ENCODE measurements at regions not wholly inside any gene's neighbourhood (a gene's known extent, or its start where the extent isn't known, plus 50 kb on each side); places are given as distances from the start of the nearest gene placed in this dataset.

GRCh38 chr1:30403061-30403645 lies 320.2 kb downstream of the MATN1 start:
- Histone ChIP-seq H3K79me2 (ENCODE audit: insufficient read depth, low read length) (no peaks in the 10 kb centered on the region), H3K4me2 (ENCODE audit: low read length) (no peak overlapping the region), H3K36me3 (ENCODE audit: control insufficient read depth in 1 of 2, insufficient read depth in 2 of 2, low read length in 2 of 2) (no peaks in the 10 kb centered on the region), H4K20me1 (ENCODE audit: insufficient read depth) (no peaks in the 10 kb centered on the region), H2AFZ (ENCODE audit: low read depth, low read length, poor library complexity, severe bottlenecking) (no peak overlapping the region), H3K4me1 (ENCODE audit: control insufficient read depth in 1 of 2, insufficient read depth in 2 of 2, low read length in 2 of 2) (peaks cover 0 to 6% of the 10 kb centered on the region in 2 experiments; a peak in 1 of 4 replicates), H3K27me3 (ENCODE audit: insufficient read depth, low read length) (no peaks in the 10 kb centered on the region), H3K9me3 (ENCODE audit: control insufficient read depth in 1 of 2, insufficient read depth in 1 of 2, low read depth in 1 of 2, low read length in 2 of 2) (no peaks in the 10 kb centered on the region), H3K4me3 (replicated peaks in 1 of 2; ENCODE audit: low read depth in 1 of 2, low read length in 2 of 2) (no peak overlapping the region), H3K9ac (ENCODE audit: low read length) (no peak overlapping the region), H3K27ac (ENCODE audit: low read depth, low read length) (no peak overlapping the region), H3K9me2 (ENCODE audit: insufficient read depth) (no peaks in the 10 kb centered on the region)
- no peak for TF ChIP-seq SRF (IDR thresholded peaks at IDR 0.05; ENCODE audit: low read depth)
- TF ChIP-seq, protein P1, sequence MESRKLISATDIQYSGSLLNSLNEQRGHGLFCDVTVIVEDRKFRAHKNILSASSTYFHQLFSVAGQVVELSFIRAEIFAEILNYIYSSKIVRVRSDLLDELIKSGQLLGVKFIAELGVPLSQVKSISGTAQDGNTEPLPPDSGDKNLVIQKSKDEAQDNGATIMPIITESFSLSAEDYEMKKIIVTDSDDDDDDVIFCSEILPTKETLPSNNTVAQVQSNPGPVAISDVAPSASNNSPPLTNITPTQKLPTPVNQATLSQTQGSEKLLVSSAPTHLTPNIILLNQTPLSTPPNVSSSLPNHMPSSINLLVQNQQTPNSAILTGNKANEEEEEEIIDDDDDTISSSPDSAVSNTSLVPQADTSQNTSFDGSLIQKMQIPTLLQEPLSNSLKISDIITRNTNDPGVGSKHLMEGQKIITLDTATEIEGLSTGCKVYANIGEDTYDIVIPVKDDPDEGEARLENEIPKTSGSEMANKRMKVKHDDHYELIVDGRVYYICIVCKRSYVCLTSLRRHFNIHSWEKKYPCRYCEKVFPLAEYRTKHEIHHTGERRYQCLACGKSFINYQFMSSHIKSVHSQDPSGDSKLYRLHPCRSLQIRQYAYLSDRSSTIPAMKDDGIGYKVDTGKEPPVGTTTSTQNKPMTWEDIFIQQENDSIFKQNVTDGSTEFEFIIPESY (IDR thresholded peaks at IDR 0.05; ENCODE audit: extremely low read depth, insufficient replicate concordance, low read length) = no peak
- TF ChIP-seq FOSL1 (IDR thresholded peaks at IDR 0.05; ENCODE audit: low read depth) = no peak
- no peak for TF ChIP-seq JUND (IDR thresholded peaks at IDR 0.05)
- no peak for TF ChIP-seq RAD21 (IDR thresholded peaks at IDR 0.05; ENCODE audit: low read depth)
- intact Hi-C loops (cut with micrococcal nuclease) = no loop called here
- RAD21 ChIA-PET (ENCODE audit: low non-redundant PET in 1 of 2, low total read pairs in 2 of 2, uncharacterized antibody in 2 of 2, unreplicated experiment in 2 of 2) = no interaction called here
- DNase-seq (ENCODE audit: low read depth, low spot score) (no peak), ATAC-seq (no peak)
- POLR2A ChIA-PET = interaction anchor here (1.3 kb wide), 1 partner anchor 23 kb away, joined by 3 read pairs; no protein-coding TSS in a partner anchor
- CTCF ChIA-PET = interaction anchor here (1.9 kb wide), 1 partner anchor 23 kb away, joined by 8 read pairs; no protein-coding TSS in a partner anchor
- no TSS peak for BruUV-seq (replicated peaks)

- RAD21 ChIA-PET (ENCODE audit: low non-redundant PET in 1 of 2, low total read pairs in 2 of 2, uncharacterized antibody in 2 of 2, unreplicated experiment in 2 of 2) = no interaction called here
- Histone ChIP-seq H3K27me3 (ENCODE audit: insufficient read depth, low read length) (no peaks in the 10 kb centered on the region), H3K27ac (ENCODE audit: low read depth, low read length) (no peak overlapping the region), H3K36me3 (ENCODE audit: control insufficient read depth in 1 of 2, insufficient read depth in 2 of 2, low read length in 2 of 2) (no peaks in the 10 kb centered on the region), H2AFZ (ENCODE audit: low read depth, low read length, poor library complexity, severe bottlenecking) (no peak overlapping the region), H3K4me2 (ENCODE audit: low read length) (no peak overlapping the region), H3K9me3 (ENCODE audit: control insufficient read depth in 1 of 2, insufficient read depth in 1 of 2, low read depth in 1 of 2, low read length in 2 of 2) (no peaks in the 10 kb centered on the region), H3K79me2 (ENCODE audit: insufficient read depth, low read length) (no peaks in the 10 kb centered on the region), H3K4me1 (ENCODE audit: control insufficient read depth in 1 of 2, insufficient read depth in 2 of 2, low read length in 2 of 2) (0 out of 4 replicates have a peak, but pooled peaks cover 0 to 6% of the 10 kb centered on the region in 2 experiments), H3K4me3 (replicated peaks in 1 of 2; ENCODE audit: low read depth in 1 of 2, low read length in 2 of 2) (no peak overlapping the region), H4K20me1 (ENCODE audit: insufficient read depth) (no peaks in the 10 kb centered on the region), H3K9me2 (ENCODE audit: insufficient read depth) (no peaks in the 10 kb centered on the region), H3K9ac (ENCODE audit: low read length) (no peak overlapping the region)
- intact Hi-C loops (cut with micrococcal nuclease) = no loop called here
- TF ChIP-seq MAX (IDR thresholded peaks at IDR 0.05) (no peak), SIN3A (IDR thresholded peaks at IDR 0.05; ENCODE audit: low read depth) (no peak), YY1 (IDR thresholded peaks at IDR 0.05; ENCODE audit: extremely low read depth, insufficient replicate concordance, low read depth, low read length) (no peak), POLR2A (IDR thresholded peaks at IDR 0.05; ENCODE audit: borderline replicate concordance, extremely low read depth, insufficient read depth, insufficient read length) (no peak), POLR2AphosphoS5 (IDR thresholded peaks at IDR 0.05; ENCODE audit: low read depth, low read length) (no peak), CEBPB (IDR thresholded peaks at IDR 0.05; ENCODE audit: low read depth) (no peak), ZFX (IDR thresholded peaks at IDR 0.05) (no peak), EZH2 (IDR thresholded peaks at IDR 0.05) (no peak), ELF1 (IDR thresholded peaks at IDR 0.05; ENCODE audit: borderline replicate concordance, low read depth) (no peak)
- TF ChIP-seq, protein P1 (IDR thresholded peaks at IDR 0.05; ENCODE audit: extremely low read depth, insufficient replicate concordance, low read length) = no peak
- BruUV-seq (replicated peaks) = no TSS peak
- POLR2A ChIA-PET = no interaction called here
- CTCF ChIA-PET = no interaction called here
- no peak for ATAC-seq
- no peak for DNase-seq (ENCODE audit: low read depth, low spot score)
Measured at GRCh38 chr1:30402031-30402430, 321.4 kb downstream of the MATN1 start.

All from HCT116 (cell line).